ENCODE measurements at regions not wholly inside any gene's neighbourhood (a gene's known extent, or its start where the extent isn't known, plus 50 kb on each side); places are given as distances from the start of the nearest gene placed in this dataset.

- TF ChIP-seq POLR2A (IDR thresholded peaks at IDR 0.05; ENCODE audit: low read depth, low read length): no peak
- no peak for TF ChIP-seq POLR2AphosphoS5 (IDR thresholded peaks at IDR 0.05; ENCODE audit: low read depth, low read length)
- no peak for TF ChIP-seq SPI1 (IDR thresholded peaks at IDR 0.05; ENCODE audit: low read depth, low read length)
- no peak for TF ChIP-seq POU2F2 (IDR thresholded peaks at IDR 0.05; ENCODE audit: low read depth, low read length)
- no peak for TF ChIP-seq TAF1 (IDR thresholded peaks at IDR 0.05; ENCODE audit: low read depth, low read length)
- TF ChIP-seq PAX5 (IDR thresholded peaks at IDR 0.05; ENCODE audit: insufficient read depth, low read length, severe bottlenecking): no peak
These were observed 377.1 kb downstream of the SLC16A7 start for GRCh38 chr12:59972905-59973304.
